PC-9 (cell line): ENCODE measurements at regions not wholly inside any gene's neighbourhood (a gene's known extent, or its start where the extent isn't known, plus 50 kb on each side); places are given as distances from the start of the nearest gene placed in this dataset.

Experiments
- BruUV-seq: library from RNA; stranded (reverse); fragments of 400-500 nt; replicated peaks from 2 replicates; lab custom pipeline; 2021; lab: Mats Ljungman, UMichigan
- CTCF ChIA-PET: fragments of 300-600 bp; sonication (Branson Sonifier 250); formaldehyde crosslinking; loops from one replicate; lab custom pipeline; 2022; ENCODE audit warnings: antibody characterized with exemption; lab: Charles Lee
- POLR2A ChIA-PET: fragments of 300-600 bp; sonication (Branson Sonifier 250); formaldehyde crosslinking; loops from one replicate; lab custom pipeline; 2022; ENCODE audit warnings: antibody characterized with exemption; ENCODE audit not compliant: unreplicated experiment; lab: Charles Lee
- DNase-seq, 2 experiments: peaks; one replicate each; pipeline versions ENCODE4 v3.0.0 to v3.0.0-alpha.2; 2015 to 2022; ENCODE audit warnings: mixed read lengths in 1 of 2
- H2AFZ ChIP-seq: fragments of 200-600 bp; sonication (generic); 2 replicates; pipeline ENCODE4 v1.8.1; 2017; ENCODE audit warnings: antibody characterized with exemption
- H3F3A ChIP-seq: fragments of 200-600 bp; sonication (generic); 2 replicates; pipeline ENCODE4 v1.8.1; 2017; ENCODE audit warnings: antibody characterized with exemption, mild to moderate bottlenecking, low read depth; ENCODE audit not compliant: insufficient read depth
- H3K27ac ChIP-seq: fragments of 200-600 bp; sonication (generic); 2 replicates; pipeline ENCODE4 v1.6.1; 2016; ENCODE audit warnings: mixed run types
- H3K27me3 ChIP-seq: fragments of 200-600 bp; sonication (generic); 2 replicates; pipeline ENCODE4 v1.6.1; 2016; ENCODE audit warnings: low read depth, mixed run types; ENCODE audit not compliant: insufficient read depth
- H3K36me3 ChIP-seq: fragments of 200-600 bp; sonication (generic); 2 replicates; pipeline ENCODE4 v1.6.1; 2016; ENCODE audit warnings: low read depth, mixed run types
- H3K4me1 ChIP-seq: fragments of 200-600 bp; sonication (generic); replicated peaks from 2 replicates; pipeline ENCODE4 v1.6.1; 2016; ENCODE audit warnings: mixed run types; ENCODE audit not compliant: insufficient read depth
- H3K4me2 ChIP-seq: fragments of 200-600 bp; sonication (generic); 2 replicates; pipeline ENCODE4 v1.6.1; 2017; ENCODE audit warnings: mixed run types
- H3K4me3 ChIP-seq: fragments of 200-600 bp; sonication (generic); 2 replicates; pipeline ENCODE4 v1.6.1; 2016; ENCODE audit warnings: mixed run types
- H3K79me2 ChIP-seq: fragments of 200-600 bp; sonication (generic); 2 replicates; pipeline ENCODE4 v1.6.1; 2017; ENCODE audit warnings: low read depth, mixed run types
- H3K9me2 ChIP-seq: fragments of 200-600 bp; sonication (generic); 2 replicates; pipeline ENCODE4 v1.8.1; 2017; ENCODE audit warnings: mild to moderate bottlenecking; ENCODE audit not compliant: insufficient read depth
- H3K9me3 ChIP-seq: fragments of 200-600 bp; sonication (generic); 2 replicates; pipeline ENCODE4 v1.8.1; 2016; ENCODE audit warnings: low read depth; ENCODE audit not compliant: insufficient read depth
- H4K20me1 ChIP-seq: fragments of 200-600 bp; sonication (generic); 2 replicates; pipeline ENCODE4 v1.8.1; 2017; ENCODE audit not compliant: insufficient read depth
- CTCF ChIP-seq: fragments of 200-600 bp; sonication (generic); conservative IDR thresholded peaks from 2 replicates; pipeline ENCODE4 v1.6.1; 2017; ENCODE audit warnings: mixed run types, antibody characterized with exemption, mild to moderate bottlenecking, moderate library complexity
- EZH2 ChIP-seq: fragments of 200-600 bp; sonication (generic); IDR thresholded peaks from 2 replicates; pipeline ENCODE4 v1.8.0; 2017; ENCODE audit warnings: antibody characterized with exemption, low read depth
- intact Hi-C: fragments of 100-400 bp; cut with micrococcal nuclease; formaldehyde crosslinking; loops from one replicate; pipeline ENCODE4 v1.10.0; 2022; ENCODE audit not compliant: unreplicated experiment

GRCh38 chr3:193773266-193774220, 180.5 kb downstream of the OPA1 start:
- no peaks in the 10 kb centered on the region for H3K79me2 ChIP-seq
- CTCF ChIA-PET = no interaction called here
- no peaks in the 10 kb centered on the region for H3F3A ChIP-seq
- no peak overlapping the region for H3K27ac ChIP-seq
- DNase-seq = no peak
- no peaks in the 10 kb centered on the region for H3K9me2 ChIP-seq
- H3K36me3 ChIP-seq = no peaks in the 10 kb centered on the region
- no TSS peak for BruUV-seq
- H3K4me2 ChIP-seq = no peak overlapping the region
- no peaks in the 10 kb centered on the region for H4K20me1 ChIP-seq
- H3K4me3 ChIP-seq = no peak overlapping the region
- POLR2A ChIA-PET = interaction anchor here (0.6 kb wide), 1 partner anchor 23 kb away, joined by 11 read pairs; no protein-coding TSS in a partner anchor
- H2AFZ ChIP-seq = no peak overlapping the region
- H3K9me3 ChIP-seq = no peaks in the 10 kb centered on the region
- no peaks in the 10 kb centered on the region for H3K27me3 ChIP-seq
- intact Hi-C loops = loop anchor here (10.0 kb wide), 1 partner anchor 89 kb away; no protein-coding TSS in a partner anchor
- TF ChIP-seq CTCF = no peak
- no peak for TF ChIP-seq EZH2
- H3K4me1 ChIP-seq = no peaks in the 10 kb centered on the region

GRCh38 chr3:193774272-193774915, 181.4 kb downstream of the OPA1 start:
- no TSS peak for BruUV-seq
- Histone ChIP-seq H2AFZ (no peak overlapping the region), H3K9me2 (no peaks in the 10 kb centered on the region), H4K20me1 (no peaks in the 10 kb centered on the region), H3F3A (no peaks in the 10 kb centered on the region), H3K27ac (no peak overlapping the region), H3K9me3 (no peaks in the 10 kb centered on the region), H3K79me2 (no peaks in the 10 kb centered on the region), H3K36me3 (no peaks in the 10 kb centered on the region), H3K4me1 (peaks cover 2% of the 10 kb centered on the region), H3K4me2 (no peak overlapping the region), H3K27me3 (no peaks in the 10 kb centered on the region), H3K4me3 (no peak overlapping the region)
- ChIA-PET POLR2A (no interaction called here), CTCF (no interaction called here)
- no peak for TF ChIP-seq CTCF
- TF ChIP-seq EZH2 = no peak
- DNase-seq = no peak
- intact Hi-C loops = loop anchor here (10.0 kb wide), 1 partner anchor 90 kb away; no protein-coding TSS in a partner anchor

- no peak for TF ChIP-seq EZH2
- no peak for TF ChIP-seq CTCF
- H2AFZ ChIP-seq = no peak overlapping the region
- intact Hi-C loops = loop anchor here (10.0 kb wide), 1 partner anchor 90 kb away; no protein-coding TSS in a partner anchor
- H3K27ac ChIP-seq = no peak overlapping the region
- CTCF ChIA-PET = no interaction called here
- no peak overlapping the region for H3K4me3 ChIP-seq
- DNase-seq = no peak
- no peak overlapping the region for H3K4me2 ChIP-seq
- H3K27me3 ChIP-seq = no peaks in the 10 kb centered on the region
- no peaks in the 10 kb centered on the region for H3K9me3 ChIP-seq
- no peaks in the 10 kb centered on the region for H4K20me1 ChIP-seq
- H3K4me1 ChIP-seq = peaks cover 7% of the 10 kb centered on the region
- POLR2A ChIA-PET = no interaction called here
- H3K79me2 ChIP-seq = no peaks in the 10 kb centered on the region
- no TSS peak for BruUV-seq
- H3K36me3 ChIP-seq = no peaks in the 10 kb centered on the region
- no peaks in the 10 kb centered on the region for H3F3A ChIP-seq
- H3K9me2 ChIP-seq = no peaks in the 10 kb centered on the region
These were observed 181.9 kb downstream of the OPA1 start for GRCh38 chr3:193774916-193775285.
